C4-2B (cell line): ENCODE measurements at regions not wholly inside any gene's neighbourhood (a gene's known extent, or its start where the extent isn't known, plus 50 kb on each side); places are given as distances from the start of the nearest gene placed in this dataset.
"Not testable (repeated sequence)": the region's sequence is repeated elsewhere in the genome, so short reads cannot be mapped to it uniquely, and the experiment has no call there.

Experiments
- H3K27ac ChIP-seq: fragments of 450-650 bp; 2 replicates; pipeline ENCODE4 v1.5.1; 2017
- CTCF ChIP-seq: fragments of 450-650 bp; conservative IDR thresholded peaks from 2 replicates; pipeline ENCODE4 v1.5.1; 2017; ENCODE audit warnings: mild to moderate bottlenecking
- ZFX ChIP-seq: fragments of 450-650 bp; IDR thresholded peaks from 2 replicates; pipeline ENCODE4 v1.6.1; 2017

DNA sequence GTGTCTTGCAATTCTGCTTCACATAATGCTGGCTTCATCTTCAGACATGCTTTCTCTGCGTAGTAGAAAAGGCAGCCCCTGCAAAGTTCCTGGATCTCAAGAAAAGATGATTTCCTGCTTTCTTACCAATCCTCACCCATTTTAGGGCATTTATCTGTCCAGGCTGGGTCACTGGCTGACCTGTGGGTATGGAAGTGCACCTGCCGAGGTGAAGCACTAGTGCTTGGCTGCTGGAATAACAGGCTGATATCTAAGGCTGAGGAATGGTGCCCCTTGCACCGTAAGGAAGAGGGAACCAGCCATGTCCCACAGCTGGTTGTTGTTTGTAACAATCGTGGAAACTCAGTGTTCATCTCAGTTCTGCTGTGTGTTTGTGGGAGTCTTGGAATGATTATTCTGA, 138.0 kb upstream of the KLF6 start:
- TF ChIP-seq CTCF (no peak), ZFX (no peak)
- H3K27ac ChIP-seq: no peak overlapping the region

DNA sequence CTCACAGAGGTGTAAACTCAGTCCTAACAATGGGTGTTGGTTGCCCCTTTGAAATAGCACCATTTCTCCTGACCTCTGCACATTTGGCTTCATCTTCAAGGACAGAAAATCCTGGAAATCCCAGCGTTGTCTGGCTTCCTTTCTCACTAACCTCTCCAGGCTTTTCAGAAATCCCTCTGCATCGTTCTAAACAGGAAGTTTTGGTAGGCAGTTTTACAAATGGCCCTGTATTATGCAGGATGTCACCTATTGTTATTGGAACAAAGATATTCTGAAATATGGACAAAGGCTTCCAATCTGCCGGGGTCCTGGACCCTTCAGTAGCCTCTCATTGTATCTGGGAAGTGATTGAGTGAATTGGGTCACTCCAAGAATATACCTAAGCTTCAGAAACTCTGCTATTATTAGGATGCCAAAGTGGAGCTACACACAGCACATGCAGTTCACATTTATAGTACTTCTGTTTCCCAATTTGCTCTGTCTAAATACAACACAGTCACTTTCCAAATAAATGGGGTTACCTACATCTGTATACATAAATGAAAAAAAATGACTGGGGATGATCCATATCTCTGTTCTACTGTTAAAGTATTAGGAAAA, 134.8 kb upstream of the KLF6 start:
- no peak for TF ChIP-seq ZFX
- TF ChIP-seq CTCF: no peak
- H3K27ac ChIP-seq: no peak overlapping the region

DNA sequence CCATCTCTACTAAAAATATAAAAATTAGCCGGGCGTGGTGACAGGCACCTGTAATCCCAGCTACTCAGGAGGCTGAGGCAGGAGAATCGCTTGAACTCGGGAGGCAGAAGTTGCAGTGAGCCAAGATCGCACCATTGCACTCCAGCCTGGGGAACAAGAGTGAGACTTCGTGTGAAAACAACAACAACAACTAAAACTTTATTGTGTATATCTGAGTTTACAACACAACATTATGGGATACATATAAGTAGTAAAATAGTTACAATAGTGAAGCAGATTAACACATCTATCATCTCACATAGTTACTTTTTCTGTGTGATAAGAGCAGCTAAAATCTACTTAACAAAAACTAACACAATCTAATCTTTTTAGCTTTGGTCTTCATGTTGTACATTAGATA, 132.4 kb upstream of the KLF6 start:
- H3K27ac ChIP-seq: not testable (repeated sequence)

GRCh38 chr10:3914733-3915132, 129.7 kb upstream of the KLF6 start:
- H3K27ac ChIP-seq: no peak overlapping the region
- TF ChIP-seq ZFX (no peak), CTCF (no peak)

GRCh38 chr10:3911713-3912442, 126.9 kb upstream of the KLF6 start:
- no peak overlapping the region for H3K27ac ChIP-seq
- no peak for TF ChIP-seq ZFX
- TF ChIP-seq CTCF: no peak

DNA sequence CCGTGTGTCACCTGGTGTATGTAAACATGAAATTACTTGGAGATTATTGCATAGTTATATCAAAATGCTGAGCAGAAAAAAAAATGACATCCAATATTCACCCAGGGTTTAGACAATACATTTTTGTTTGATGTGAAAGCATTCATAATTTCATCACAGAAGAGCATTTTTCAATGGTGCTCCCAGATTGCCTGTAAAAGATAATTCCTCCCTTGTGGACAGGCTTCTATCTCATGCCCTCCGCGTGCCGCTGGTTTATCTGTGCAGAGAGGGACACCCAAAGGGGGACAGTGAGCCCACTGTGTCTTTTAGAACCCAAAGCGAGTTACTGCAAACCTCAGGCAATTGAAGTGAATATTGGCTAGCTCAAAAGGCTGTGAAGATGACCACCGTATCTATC, 126.2 kb upstream of the KLF6 start:
- TF ChIP-seq CTCF (no peak), ZFX (no peak)
- no peak overlapping the region for H3K27ac ChIP-seq

GRCh38 chr10:3909339-3909738, 124.3 kb upstream of the KLF6 start:
- no peak overlapping the region for H3K27ac ChIP-seq
- TF ChIP-seq CTCF: no peak
- no peak for TF ChIP-seq ZFX

- TF ChIP-seq CTCF (no peak), ZFX (no peak)
Observed at GRCh38 chr10:3908183-3908582, 123.2 kb upstream of the KLF6 start.

More at GRCh38 chr10:3908183-3908582, 123.2 kb upstream of the KLF6 start:
- H3K27ac ChIP-seq: no peak overlapping the region
